ENCODE measurements at regions not wholly inside any gene's neighbourhood (a gene's known extent, or its start where the extent isn't known, plus 50 kb on each side); places are given as distances from the start of the nearest gene placed in this dataset.

GRCh38 chr11:129719037-129719436, 96.6 kb upstream of the TMEM45B start:
- Histone ChIP-seq H3K27me3 (no peaks in the 10 kb centered on the region), H3K9me3 (no peaks in the 10 kb centered on the region), H3K4me3 (no peak overlapping the region), H3K4me1 (no peaks in the 10 kb centered on the region), H3K36me3 (no peaks in the 10 kb centered on the region), H3K27ac (no peak overlapping the region)
- no peak for TF ChIP-seq CTCF (IDR thresholded peaks at IDR 0.05)
- DNase-seq (ENCODE audit: low spot score in 2 of 2), result no peak
- intact Hi-C loops (cut with DNase I), result no loop called here

- H3K4me3 ChIP-seq, result no peak overlapping the region
- no peak for DNase-seq (ENCODE audit: low spot score in 2 of 2)
- no peak for TF ChIP-seq CTCF (IDR thresholded peaks at IDR 0.05)
- H3K36me3 ChIP-seq, result no peaks in the 10 kb centered on the region
- no peaks in the 10 kb centered on the region for H3K4me1 ChIP-seq
- intact Hi-C loops (cut with DNase I), result no loop called here
- no peaks in the 10 kb centered on the region for H3K9me3 ChIP-seq
- H3K27me3 ChIP-seq, result no peaks in the 10 kb centered on the region
- H3K27ac ChIP-seq, result no peak overlapping the region
These were observed 95.5 kb upstream of the TMEM45B start for GRCh38 chr11:129720156-129720555.

GRCh38 chr11:129720994-129721393, 94.7 kb upstream of the TMEM45B start:
- no peaks in the 10 kb centered on the region for H3K4me1 ChIP-seq
- H3K36me3 ChIP-seq, result no peaks in the 10 kb centered on the region
- H3K27me3 ChIP-seq, result no peaks in the 10 kb centered on the region
- H3K9me3 ChIP-seq, result no peaks in the 10 kb centered on the region
- no peak overlapping the region for H3K4me3 ChIP-seq
- TF ChIP-seq CTCF (IDR thresholded peaks at IDR 0.05), result no peak
- no peak for DNase-seq (ENCODE audit: low spot score in 2 of 2)
- H3K27ac ChIP-seq, result no peak overlapping the region
- intact Hi-C loops (cut with DNase I), result no loop called here

- H3K27me3 ChIP-seq, result no peaks in the 10 kb centered on the region
- H3K27ac ChIP-seq, result no peak overlapping the region
- intact Hi-C loops (cut with DNase I), result no loop called here
- no peaks in the 10 kb centered on the region for H3K9me3 ChIP-seq
- no peak overlapping the region for H3K4me3 ChIP-seq
- no peaks in the 10 kb centered on the region for H3K4me1 ChIP-seq
- DNase-seq (ENCODE audit: low spot score in 2 of 2), result no peak
- TF ChIP-seq CTCF (IDR thresholded peaks at IDR 0.05), result no peak
- no peaks in the 10 kb centered on the region for H3K36me3 ChIP-seq
These were observed 94.0 kb upstream of the TMEM45B start for GRCh38 chr11:129721685-129722084.

GRCh38 chr11:129722529-129722928, 93.1 kb upstream of the TMEM45B start:
- TF ChIP-seq CTCF (IDR thresholded peaks at IDR 0.05), result no peak
- no peaks in the 10 kb centered on the region for H3K4me1 ChIP-seq
- no peak for DNase-seq (ENCODE audit: low spot score in 2 of 2)

GRCh38 chr11:129723146-129723760, 92.4 kb upstream of the TMEM45B start:
- no peak overlapping the region for H3K4me3 ChIP-seq
- no peaks in the 10 kb centered on the region for H3K36me3 ChIP-seq
- TF ChIP-seq CTCF (IDR thresholded peaks at IDR 0.05), result no peak
- no peaks in the 10 kb centered on the region for H3K9me3 ChIP-seq
- intact Hi-C loops (cut with DNase I), result no loop called here
- no peak overlapping the region for H3K27ac ChIP-seq
- no peak for DNase-seq (ENCODE audit: low spot score in 2 of 2)
- H3K4me1 ChIP-seq, result no peaks in the 10 kb centered on the region
- H3K27me3 ChIP-seq, result no peaks in the 10 kb centered on the region

More at GRCh38 chr11:129722529-129722928, 93.1 kb upstream of the TMEM45B start:
- intact Hi-C loops (cut with DNase I), result no loop called here
- Histone ChIP-seq H3K27ac (no peak overlapping the region), H3K36me3 (no peaks in the 10 kb centered on the region), H3K27me3 (no peaks in the 10 kb centered on the region), H3K4me3 (no peak overlapping the region), H3K9me3 (no peaks in the 10 kb centered on the region)
